OCI-LY3 (cell line): ENCODE measurements at regions not wholly inside any gene's neighbourhood (a gene's known extent, or its start where the extent isn't known, plus 50 kb on each side); places are given as distances from the start of the nearest gene placed in this dataset.

Source experiments
- H2AFZ ChIP-seq: fragments of 200-600, 300-600 bp; shearing (Covaris generic); 2 replicates; pipeline ENCODE4 v1.6.0; 2014; ENCODE audit warnings: antibody characterized with exemption, low read depth, low read length
- H3K27ac ChIP-seq: fragments of 200-600, 300-600 bp; sonication (generic); 2 replicates; pipeline ENCODE4 v1.5.1; 2014; ENCODE audit warnings: mild to moderate bottlenecking, low read length, moderate library complexity, mixed read lengths
- H3K27me3 ChIP-seq: fragments of 200-600, 300-600 bp; sonication (generic); 2 replicates; pipeline ENCODE4 v1.6.1; 2014; ENCODE audit warnings: low read depth, low read length, mixed read lengths
- H3K36me3 ChIP-seq: fragments of 200-600, 300-600 bp; sonication (generic); replicated peaks from 2 replicates; pipeline ENCODE3; 2014; ENCODE audit warnings: low read depth, low read length, mixed read lengths
- H3K4me1 ChIP-seq: fragments of 300-600, 200-600 bp; sonication (generic); 2 replicates; pipeline ENCODE4 v1.6.1; 2014; ENCODE audit warnings: low read length, mixed read lengths
- H3K4me2 ChIP-seq: fragments of 200-600, 300-600 bp; sonication (generic); 2 replicates; pipeline ENCODE4 v1.6.1; 2014; ENCODE audit warnings: low read length, mixed read lengths
- H3K4me3 ChIP-seq: fragments of 300-600, 200-600 bp; sonication (generic); 2 replicates; pipeline ENCODE4 v1.5.1; 2014; ENCODE audit warnings: antibody characterized with exemption, mild to moderate bottlenecking, low read length, moderate library complexity
- H3K79me2 ChIP-seq: fragments of 300-600, 200-600 bp; shearing (Covaris generic); 2 replicates; pipeline ENCODE4 v1.6.1; 2014; ENCODE audit warnings: mild to moderate bottlenecking, low read length, mixed read lengths
- H3K9ac ChIP-seq: fragments of 300-600, 200-600 bp; shearing (Covaris generic); 2 replicates; pipeline ENCODE4 v1.6.0; 2014; ENCODE audit warnings: mild to moderate bottlenecking, low read length, moderate library complexity
- H3K9me3 ChIP-seq: fragments of 200-600, 300-600 bp; shearing (Covaris generic); 2 replicates; pipeline ENCODE4 v1.6.1; 2014; ENCODE audit warnings: low read length, mixed read lengths; ENCODE audit not compliant: insufficient read depth
- H4K20me1 ChIP-seq: fragments of 200-600, 300-600 bp; sonication (generic); 2 replicates; pipeline ENCODE4 v1.6.1; 2016; ENCODE audit warnings: low read length, mixed read lengths; ENCODE audit not compliant: insufficient read depth
- EZH2phosphoT487 ChIP-seq: fragments of 200-600 bp; shearing (Covaris generic); IDR thresholded peaks from 2 replicates; pipeline ENCODE4 v1.6.1; 2018; ENCODE audit warnings: antibody characterized with exemption, mixed run types, low read depth
- TF ChIP-seq, protein P1 (sequence below): fragments of 200-600, 300-600 bp; sonication (generic); IDR thresholded peaks from 2 replicates; pipeline ENCODE4 v1.5.1; 2014; ENCODE audit warnings: antibody characterized with exemption, low read length, low read depth

GRCh38 chr3:5301651-5302297 lies 114.3 kb downstream of the EDEM1 start:
- no peak overlapping the region for H3K4me3 ChIP-seq
- H3K27ac ChIP-seq, result no peak overlapping the region
- H3K79me2 ChIP-seq, result no peaks in the 10 kb centered on the region
- peaks cover 39% of the 10 kb centered on the region for H3K27me3 ChIP-seq
- no peak overlapping the region for H3K4me2 ChIP-seq
- TF ChIP-seq EZH2phosphoT487, result no peak
- TF ChIP-seq, protein P1, sequence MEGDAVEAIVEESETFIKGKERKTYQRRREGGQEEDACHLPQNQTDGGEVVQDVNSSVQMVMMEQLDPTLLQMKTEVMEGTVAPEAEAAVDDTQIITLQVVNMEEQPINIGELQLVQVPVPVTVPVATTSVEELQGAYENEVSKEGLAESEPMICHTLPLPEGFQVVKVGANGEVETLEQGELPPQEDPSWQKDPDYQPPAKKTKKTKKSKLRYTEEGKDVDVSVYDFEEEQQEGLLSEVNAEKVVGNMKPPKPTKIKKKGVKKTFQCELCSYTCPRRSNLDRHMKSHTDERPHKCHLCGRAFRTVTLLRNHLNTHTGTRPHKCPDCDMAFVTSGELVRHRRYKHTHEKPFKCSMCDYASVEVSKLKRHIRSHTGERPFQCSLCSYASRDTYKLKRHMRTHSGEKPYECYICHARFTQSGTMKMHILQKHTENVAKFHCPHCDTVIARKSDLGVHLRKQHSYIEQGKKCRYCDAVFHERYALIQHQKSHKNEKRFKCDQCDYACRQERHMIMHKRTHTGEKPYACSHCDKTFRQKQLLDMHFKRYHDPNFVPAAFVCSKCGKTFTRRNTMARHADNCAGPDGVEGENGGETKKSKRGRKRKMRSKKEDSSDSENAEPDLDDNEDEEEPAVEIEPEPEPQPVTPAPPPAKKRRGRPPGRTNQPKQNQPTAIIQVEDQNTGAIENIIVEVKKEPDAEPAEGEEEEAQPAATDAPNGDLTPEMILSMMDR, result no peak
- H4K20me1 ChIP-seq, result no peaks in the 10 kb centered on the region
- H3K9me3 ChIP-seq, result no peaks in the 10 kb centered on the region
- no peaks in the 10 kb centered on the region for H3K36me3 ChIP-seq
- peaks cover 17% of the 10 kb centered on the region for H3K4me1 ChIP-seq
- H2AFZ ChIP-seq, result no peak overlapping the region
- no peak overlapping the region for H3K9ac ChIP-seq

DNA sequence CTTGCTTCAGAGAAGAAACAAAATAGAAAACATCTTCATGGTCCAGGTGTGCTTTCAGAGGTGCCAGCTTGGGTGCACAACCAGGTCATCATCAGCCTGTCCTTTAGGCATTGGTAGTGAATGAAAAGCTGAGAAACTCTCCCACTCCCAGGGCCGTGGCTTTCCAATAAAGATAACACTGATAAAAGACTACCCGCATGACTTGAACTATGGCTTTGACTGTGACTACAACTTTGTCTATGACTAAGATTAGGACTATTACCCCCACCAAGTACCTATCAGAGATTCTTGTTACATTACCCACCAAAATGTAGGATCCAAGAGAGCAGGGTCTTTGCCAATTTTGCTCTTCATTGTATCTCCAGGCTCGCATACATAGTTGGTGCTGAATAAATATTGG lies 115.2 kb downstream of the EDEM1 start:
- TF ChIP-seq EZH2phosphoT487, result no peak
- TF ChIP-seq, protein P1, result no peak
- no peaks in the 10 kb centered on the region for H3K36me3 ChIP-seq
- no peak overlapping the region for H2AFZ ChIP-seq
- H3K27ac ChIP-seq, result no peak overlapping the region
- no peak overlapping the region for H3K4me2 ChIP-seq
- H3K9ac ChIP-seq, result no peak overlapping the region
- peaks cover 39% of the 10 kb centered on the region for H3K27me3 ChIP-seq
- no peaks in the 10 kb centered on the region for H3K79me2 ChIP-seq
- peaks cover 15% of the 10 kb centered on the region for H3K4me1 ChIP-seq
- H4K20me1 ChIP-seq, result no peaks in the 10 kb centered on the region
- no peak overlapping the region for H3K4me3 ChIP-seq
- no peaks in the 10 kb centered on the region for H3K9me3 ChIP-seq

DNA sequence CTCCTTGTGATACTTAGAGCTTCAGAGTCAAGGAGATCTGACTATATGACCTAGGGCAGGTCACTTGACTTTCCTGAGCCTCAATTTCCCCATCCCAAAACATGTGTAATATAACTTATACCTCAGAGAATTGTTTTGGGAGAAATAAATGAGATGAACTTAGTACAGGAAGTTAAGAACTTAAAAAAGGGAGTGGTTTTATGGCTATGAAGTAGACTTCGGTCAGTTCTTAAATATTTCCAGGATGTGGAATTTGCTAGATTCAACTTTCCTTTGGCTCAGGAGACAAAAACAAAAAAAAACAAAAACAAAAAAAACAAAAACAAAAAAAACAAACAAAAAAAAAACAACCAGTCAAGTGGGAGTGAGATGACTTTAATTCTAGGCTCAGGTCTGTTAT lies 116.7 kb downstream of the EDEM1 start:
- Histone ChIP-seq H3K79me2 (no peaks in the 10 kb centered on the region), H3K9me3 (no peaks in the 10 kb centered on the region), H3K4me3 (no peak overlapping the region), H3K27me3 (peaks cover 36% of the 10 kb centered on the region), H3K9ac (no peak overlapping the region), H4K20me1 (no peaks in the 10 kb centered on the region), H3K4me2 (no peak overlapping the region), H3K36me3 (no peaks in the 10 kb centered on the region), H3K4me1 (peaks cover 1% of the 10 kb centered on the region), H2AFZ (no peak overlapping the region), H3K27ac (no peak overlapping the region)
- TF ChIP-seq, protein P1, result no peak
- no peak for TF ChIP-seq EZH2phosphoT487

GRCh38 chr3:5304789-5305683 lies 117.5 kb downstream of the EDEM1 start:
- Histone ChIP-seq H3K27ac (no peak overlapping the region), H3K36me3 (no peaks in the 10 kb centered on the region), H2AFZ (no peak overlapping the region), H3K4me3 (no peak overlapping the region), H3K9ac (no peak overlapping the region), H4K20me1 (no peaks in the 10 kb centered on the region), H3K9me3 (no peaks in the 10 kb centered on the region), H3K79me2 (no peaks in the 10 kb centered on the region), H3K4me1 (no peaks in the 10 kb centered on the region), H3K27me3 (peaks cover 32% of the 10 kb centered on the region), H3K4me2 (peak overlapping the region; percentile 19; the same call in 1 of the 2 replicates)
- no peak for TF ChIP-seq EZH2phosphoT487
- TF ChIP-seq, protein P1, result peak; percentile 78
